K562 (cell line): ENCODE measurements at regions not wholly inside any gene's neighbourhood (a gene's known extent, or its start where the extent isn't known, plus 50 kb on each side); places are given as distances from the start of the nearest gene placed in this dataset.

Source experiments
- ATAC-seq: fragments of 200-7000 bp; cut with Tn5 transposase; 3 replicates; pipeline ENCODE4 v1.9.1; 2020; ENCODE audit warnings: moderate library complexity
- BruUV-seq: library from RNA; stranded (reverse); fragments of 400-500 nt; replicated peaks from 2 replicates; lab custom pipeline; 2021; lab: Mats Ljungman, UMichigan
- CTCF ChIA-PET: fragments of 300-600 bp; formaldehyde crosslinking; extraction: SDS; loops from one replicate; lab custom pipeline; 2021; ENCODE audit warnings: low intra/inter-chr PET ratio; lab: Yijun Ruan, JAX
- POLR2A ChIA-PET: fragments of 300-600, 350-650 bp; sonication (Branson Sonifier 250); formaldehyde crosslinking; extraction: SDS; loops from one replicate; lab custom pipeline; 2021; ENCODE audit warnings: antibody characterized with exemption, inconsistent platforms; lab: Yijun Ruan, JAX
- DNase-seq, 4 experiments: peaks; one replicate each; pipeline versions ENCODE4 v3.0.0 to v3.0.0-alpha.2; 2011 to 2018; ENCODE audit warnings: low spot score in 3 of 4, mixed read lengths in 3 of 4; ENCODE audit errors: extremely low read depth in 1 of 4
- FAIRE-seq: peaks from 2 replicates; lab custom pipeline; 2011; peaks lifted over from hg19 to GRCh38; lab: Jason Lieb, UNC
- H2AFZ ChIP-seq: 2 replicates; pipeline ENCODE4 v1.6.0; 2011; ENCODE audit warnings: low read depth, low read length, control low read depth, inconsistent platforms
- H3K27ac ChIP-seq: fragments of 200-600 bp; 3 replicates; pipeline ENCODE4 v1.8.0; 2011; ENCODE audit warnings: low read depth, mild to moderate bottlenecking, control low read depth, inconsistent platforms, low read length, moderate library complexity, mixed read lengths; ENCODE audit errors: extremely low read depth
- H3K27me3 ChIP-seq, 2 experiments: fragments of 300-600 bp in 1 of 2; 2 replicates in 1 of 2; 3 replicates in 1 of 2; pipeline versions ENCODE4 v1.6.0 to v1.8.0; 2011; ENCODE audit warnings: inconsistent platforms in 2 of 2, low read length in 2 of 2, mild to moderate bottlenecking in 1 of 2, mixed read lengths in 1 of 2, moderate library complexity in 1 of 2; ENCODE audit not compliant: control insufficient read depth in 2 of 2, insufficient read depth in 2 of 2
- H3K36me3 ChIP-seq: fragments of 300-600 bp; 3 replicates; pipeline ENCODE4 v1.8.0; 2011; ENCODE audit warnings: mild to moderate bottlenecking, low read length, inconsistent platforms; ENCODE audit not compliant: control insufficient read depth, insufficient read depth
- H3K4me1 ChIP-seq, 2 experiments: fragments of 200-600 bp in 1 of 2; replicated peaks in 1 of 2; 2 replicates in 1 of 2; 3 replicates in 1 of 2; pipeline versions ENCODE4 v1.5.1 to v1.8.0; 2011; ENCODE audit warnings: inconsistent platforms in 2 of 2, low read length in 2 of 2, mild to moderate bottlenecking in 1 of 2, mixed read lengths in 1 of 2, moderate library complexity in 1 of 2; ENCODE audit not compliant: control insufficient read depth in 2 of 2, insufficient read depth in 2 of 2
- H3K4me2 ChIP-seq: 2 replicates; pipeline ENCODE4 v1.6.1; 2011; ENCODE audit warnings: low read length, control low read depth, inconsistent platforms, mixed read lengths; ENCODE audit not compliant: insufficient read depth
- H3K4me3 ChIP-seq: fragments of 200-600 bp; sonication (generic), shearing (Covaris generic); 2 replicates; pipeline ENCODE4 v1.5.1; 2016; ENCODE audit warnings: control low read depth, inconsistent platforms
- H3K79me2 ChIP-seq: fragments of 200-600 bp; 3 replicates; pipeline ENCODE4 v1.8.0; 2011; ENCODE audit warnings: low read length, inconsistent platforms; ENCODE audit not compliant: control insufficient read depth, insufficient read depth
- H3K9ac ChIP-seq, 2 experiments: 2 replicates each; pipeline versions ENCODE4 v1.6.0 to v1.6.1; 2011; ENCODE audit warnings: low read depth in 2 of 2, low read length in 2 of 2, control low read depth in 1 of 2, inconsistent platforms in 1 of 2, mild to moderate bottlenecking in 1 of 2, mixed read lengths in 1 of 2; ENCODE audit not compliant: insufficient read depth in 1 of 2
- H3K9me1 ChIP-seq: one replicate; pipeline ENCODE4 v1.6.0; 2011; ENCODE audit warnings: inconsistent platforms, mild to moderate bottlenecking, low read length, moderate library complexity; ENCODE audit not compliant: control insufficient read depth, insufficient read depth
- H3K9me3 ChIP-seq: replicated peaks from 2 replicates; pipeline ENCODE4 v1.5.1; 2011; ENCODE audit warnings: low read depth, low read length, inconsistent platforms; ENCODE audit not compliant: control insufficient read depth, insufficient read depth
- H4K20me1 ChIP-seq: replicated peaks from 2 replicates; pipeline ENCODE4 v1.6.1; 2011; ENCODE audit warnings: low read length, inconsistent platforms, mixed read lengths; ENCODE audit not compliant: control insufficient read depth, insufficient read depth
- BHLHE40 ChIP-seq: IDR thresholded peaks from 2 replicates; pipeline ENCODE4 v1.6.1; 2011; ENCODE audit warnings: low read length, improper control_type of control experiment
- EHMT2 ChIP-seq: fragments of 450-650 bp; IDR thresholded peaks from 2 replicates; pipeline ENCODE4 v1.6.1; 2018; ENCODE audit warnings: antibody characterized with exemption
- HNRNPH1 ChIP-seq: fragments of 200-400 bp; formaldehyde crosslinking; optimal IDR thresholded peaks from 2 replicates; pipeline ENCODE3; 2017; ENCODE audit warnings: low read depth, mild to moderate bottlenecking, low read length, moderate library complexity
- KLF10 ChIP-seq: fragments of 250-450 bp; sonication (Bioruptor Pico); IDR thresholded peaks from 2 replicates; pipeline ENCODE4 v1.6.1; 2021; ENCODE audit warnings: matching md5 sums
- RERE ChIP-seq: sonication (generic); formaldehyde crosslinking; IDR thresholded peaks from 2 replicates; pipeline ENCODE4 v1.8.0; 2023; ENCODE audit warnings: missing genetic modification reagents, mild to moderate bottlenecking, borderline replicate concordance
- ZNF143 ChIP-seq: sonication (generic); formaldehyde crosslinking; IDR thresholded peaks from 2 replicates; pipeline ENCODE4 v1.9.0; 2022; ENCODE audit warnings: mild to moderate bottlenecking, missing genetic modification reagents
- ZNF551 ChIP-seq: fragments of 250-450 bp; sonication (Bioruptor Pico); IDR thresholded peaks from 2 replicates; pipeline ENCODE4 v1.5.0; 2021; ENCODE audit warnings: mild to moderate bottlenecking, moderate library complexity
- WGBS: fragments of 100-300 bp; shearing (Covaris generic); methylation state at CpG from one replicate; pipeline ENCODE4 v1.1.6; 2016; ENCODE audit warnings: low coverage, mixed read lengths; ENCODE audit not compliant: insufficient coverage; ENCODE audit errors: missing lambda C conversion rate; 5-methylcytosine and 5-hydroxymethylcytosine counted together
- in situ Hi-C: fragments of 300-500 bp; cut with MboI; formaldehyde crosslinking; loops from 4 replicates; pipeline ENCODE4 v1.15.0; 2018; ENCODE audit warnings: inconsistent platforms, mixed read lengths
- intact Hi-C: fragments of 100-400 bp; cut with micrococcal nuclease; formaldehyde crosslinking; loops from 2 replicates; pipeline ENCODE4 v1.14.2; 2022

- TF ChIP-seq RERE (CRISPR knock-in tag) (no peak), EHMT2 (no peak), KLF10 (no peak), BHLHE40 (no peak)
- TF ChIP-seq, all 486 proteins: peak for 0
These were observed 92.0 kb upstream of the OSMR start (continued) for GRCh38 chr5:38753776-38754175.

- no peak for TF ChIP-seq ZNF551 (CRISPR knock-in tag)
- TF ChIP-seq ZNF143 (CRISPR knock-in tag), result no peak
- TF ChIP-seq HNRNPH1, result no peak
- TF ChIP-seq, all 486 proteins: peak for 0
- H4K20me1 ChIP-seq, result no peaks in the 10 kb centered on the region
- no peak overlapping the region for H3K9ac ChIP-seq
- no peaks in the 10 kb centered on the region for H3K9me3 ChIP-seq
- no peak overlapping the region for H3K4me2 ChIP-seq
- ATAC-seq, result no peak
- H3K9me1 ChIP-seq, result no peaks in the 10 kb centered on the region
- DNase-seq, result no peak
- no peak overlapping the region for H3K4me3 ChIP-seq
- no peaks in the 10 kb centered on the region for H3K79me2 ChIP-seq
- in situ Hi-C loops (no loop called here), intact Hi-C loops (no loop called here)
- no peak overlapping the region for H2AFZ ChIP-seq
- POLR2A ChIA-PET, result interaction anchor here (0.6 to 0.8 kb wide), 3 partner anchors 12 to 339 kb away, joined by 3 read pairs; no protein-coding TSS in a partner anchor
- H3K36me3 ChIP-seq, result no peaks in the 10 kb centered on the region
- WGBS, result 0% methylated on average over 2 of the region's 2 CpGs
- H3K4me1 ChIP-seq, result no peaks in the 10 kb centered on the region
- CTCF ChIA-PET, result no interaction called here
- peak; percentile 44 for FAIRE-seq
- H3K27ac ChIP-seq, result no peak overlapping the region
- no TSS peak for BruUV-seq
- H3K27me3 ChIP-seq, result peaks cover 6 to 26% of the 10 kb centered on the region in 2 experiments; a peak in 3 of 5 replicates
These were observed 90.6 kb upstream of the OSMR start for GRCh38 chr5:38755181-38755580.
